Transverse colon (tissue), 4 donors: ENCODE measurements at regions not wholly inside any gene's neighbourhood (a gene's known extent, or its start where the extent isn't known, plus 50 kb on each side); places are given as distances from the start of the nearest gene placed in this dataset.
A peak's percentile ranks its signal among the peaks of the same experiment; 100 is the strongest.

Experiments
- DNase-seq: peaks from one replicate; pipeline ENCODE4 v3.0.0-alpha.2; 2019
- H3K27ac ChIP-seq, 4 donors: fragments of 200-600 bp; sonication (generic); 2 replicates each; pipeline ENCODE4 v1.5.1; 2016 to 2018; ENCODE audit warnings: inconsistent platforms in 4 of 4
- H3K27me3 ChIP-seq: fragments of 200-600 bp; sonication (generic); 2 replicates; pipeline ENCODE4 v1.5.1; 2017; ENCODE audit warnings: inconsistent platforms
- H3K36me3 ChIP-seq, 4 donors: fragments of 200-600 bp; sonication (generic); 2 replicates each; pipeline ENCODE4 v1.5.1; 2017 to 2019; ENCODE audit warnings: inconsistent platforms in 4 of 4
- H3K4me1 ChIP-seq, 4 donors: fragments of 200-600 bp; sonication (generic); 2 replicates each; pipeline ENCODE4 v1.5.1; 2017 to 2020; ENCODE audit warnings: inconsistent platforms in 4 of 4
- H3K4me3 ChIP-seq, 4 donors: fragments of 200-600 bp; sonication (generic); 1 replicate in 1 of 4; 2 replicates in 3 of 4; pipeline versions ENCODE4 v1.5.1 to v1.6.1; 2017 to 2019; ENCODE audit warnings: inconsistent platforms in 4 of 4
- H3K9me3 ChIP-seq, 2 donors: fragments of 200-600 bp; sonication (generic); 2 replicates each; pipeline ENCODE4 v1.5.1; 2017 to 2019; ENCODE audit warnings: inconsistent platforms in 2 of 2
- EP300 ChIP-seq: sonication (generic); formaldehyde crosslinking; IDR thresholded peaks from one replicate; pipeline ENCODE4 v1.6.1; 2017; ENCODE audit warnings: antibody characterized with exemption, low read depth
- POLR2A ChIP-seq: fragments of 450-650 bp; IDR thresholded peaks from one replicate; pipeline ENCODE4 v1.6.1; 2016; ENCODE audit warnings: antibody characterized with exemption, mild to moderate bottlenecking, moderate library complexity
- POLR2AphosphoS5 ChIP-seq, 3 donors: sonication (generic); formaldehyde crosslinking; IDR thresholded peaks; one replicate each; pipeline ENCODE4 v1.6.1; 2016; ENCODE audit warnings: antibody characterized with exemption in 3 of 3
- WGBS, 2 donors: methylation state at CpG; one replicate each; pipeline ENCODE4 v1.1.5; 2018; ENCODE audit warnings: low coverage in 1 of 2; 5-methylcytosine and 5-hydroxymethylcytosine counted together
- in situ Hi-C, 4 donors: fragments of 200-750 bp; cut with MboI; loops; one replicate each; pipeline versions ENCODE4 v1.15.0 to v1.15.1; 2017; ENCODE audit warnings: low sequenced_read_pairs in 3 of 4, low pct_ligation_motif_present in 1 of 4, low pct_unique_long_range_greater_than_20kb in 1 of 4
- intact Hi-C: fragments of 100-400 bp; cut with DNase I; formaldehyde crosslinking; loops from one replicate; pipeline ENCODE4 v1.15.1; 2023; ENCODE audit warnings: low total_unique reads
- TF ChIP-seq, protein P1 (sequence below), 5 experiments: fragments of 200-600 bp in 3 of 5; fragments of 450-650 bp in 2 of 5; sonication (generic) in 3 of 5; IDR thresholded peaks; 1 replicate in 2 of 5; 2 replicates in 3 of 5; pipeline ENCODE4 v1.5.1; 2016 to 2017; ENCODE audit warnings: antibody characterized with exemption in 5 of 5, inconsistent platforms in 3 of 5, mild to moderate bottlenecking in 2 of 5, moderate library complexity in 1 of 5

DNA sequence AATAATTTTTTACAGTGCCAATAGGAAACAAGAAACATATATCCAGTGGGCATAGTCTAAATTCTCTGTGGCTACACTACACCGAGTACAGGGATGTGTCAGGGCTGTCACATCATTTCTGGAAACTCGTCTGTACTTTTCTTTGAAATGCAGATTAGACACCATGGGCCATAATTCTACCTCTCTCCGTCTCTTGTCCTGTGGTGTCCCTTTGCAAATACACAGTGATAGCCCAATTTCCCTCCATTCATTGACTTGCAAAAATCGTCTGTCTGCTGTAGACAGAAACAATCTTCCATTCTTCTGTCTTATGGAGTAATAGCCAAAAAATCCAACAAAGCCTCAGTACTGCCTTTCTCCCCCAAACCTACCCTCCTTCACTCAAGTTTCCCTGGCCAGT lies 487.1 kb upstream of the ANO3 start:
- Histone ChIP-seq H3K9me3 (peaks cover 0 to 2% of the 10 kb centered on the region in 2 donors), H3K4me1 (no peaks in the 10 kb centered on the region), H3K27me3 (no peaks in the 10 kb centered on the region), H3K36me3 (no peaks in the 10 kb centered on the region), H3K27ac (no peak overlapping the region), H3K4me3 (no peak overlapping the region)
- intact Hi-C loops: no loop called here
- TF ChIP-seq POLR2AphosphoS5 (IDR thresholded peaks at IDR 0.05): no peak
- TF ChIP-seq EP300: no peak
- TF ChIP-seq, protein P1, sequence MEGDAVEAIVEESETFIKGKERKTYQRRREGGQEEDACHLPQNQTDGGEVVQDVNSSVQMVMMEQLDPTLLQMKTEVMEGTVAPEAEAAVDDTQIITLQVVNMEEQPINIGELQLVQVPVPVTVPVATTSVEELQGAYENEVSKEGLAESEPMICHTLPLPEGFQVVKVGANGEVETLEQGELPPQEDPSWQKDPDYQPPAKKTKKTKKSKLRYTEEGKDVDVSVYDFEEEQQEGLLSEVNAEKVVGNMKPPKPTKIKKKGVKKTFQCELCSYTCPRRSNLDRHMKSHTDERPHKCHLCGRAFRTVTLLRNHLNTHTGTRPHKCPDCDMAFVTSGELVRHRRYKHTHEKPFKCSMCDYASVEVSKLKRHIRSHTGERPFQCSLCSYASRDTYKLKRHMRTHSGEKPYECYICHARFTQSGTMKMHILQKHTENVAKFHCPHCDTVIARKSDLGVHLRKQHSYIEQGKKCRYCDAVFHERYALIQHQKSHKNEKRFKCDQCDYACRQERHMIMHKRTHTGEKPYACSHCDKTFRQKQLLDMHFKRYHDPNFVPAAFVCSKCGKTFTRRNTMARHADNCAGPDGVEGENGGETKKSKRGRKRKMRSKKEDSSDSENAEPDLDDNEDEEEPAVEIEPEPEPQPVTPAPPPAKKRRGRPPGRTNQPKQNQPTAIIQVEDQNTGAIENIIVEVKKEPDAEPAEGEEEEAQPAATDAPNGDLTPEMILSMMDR (IDR thresholded peaks at IDR 0.05): no peak
- no peak for TF ChIP-seq POLR2A
- in situ Hi-C loops: no loop called here
- WGBS, 2 donors: 67 to 76% methylated on average over 4 of the region's 4 CpGs
- no peak for DNase-seq

DNA sequence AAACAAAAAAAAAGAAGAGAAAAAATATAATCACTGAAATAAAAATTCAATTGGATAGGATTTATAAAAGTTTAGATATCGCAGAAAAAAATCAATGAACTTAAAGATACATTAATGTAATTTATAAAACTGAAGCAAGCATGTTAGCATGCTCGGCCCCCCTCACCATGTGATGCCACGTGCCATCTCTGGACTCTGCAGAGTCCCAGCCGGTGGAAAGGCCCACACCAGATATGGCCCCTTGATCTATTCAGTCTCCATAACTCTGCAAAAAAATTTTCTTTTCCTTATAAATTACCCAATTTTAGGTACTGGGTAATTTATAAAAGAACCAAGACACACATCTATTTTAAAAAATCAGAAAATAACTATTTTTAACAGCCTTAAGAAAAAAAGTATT lies 476.0 kb upstream of the ANO3 start:
- H3K27me3 ChIP-seq: no peaks in the 10 kb centered on the region
- in situ Hi-C loops: no loop called here
- no peak overlapping the region for H3K27ac ChIP-seq
- peaks cover 0 to 41% (median 5%) of the 10 kb centered on the region in 4 donors for H3K4me1 ChIP-seq
- WGBS, 2 donors: 87 to 100% methylated on average over 4 of the region's 4 CpGs
- H3K4me3 ChIP-seq: no peak overlapping the region
- H3K9me3 ChIP-seq: no peaks in the 10 kb centered on the region
- no peaks in the 10 kb centered on the region for H3K36me3 ChIP-seq
- intact Hi-C loops: no loop called here
- no peak for TF ChIP-seq EP300
- TF ChIP-seq POLR2A: no peak
- TF ChIP-seq POLR2AphosphoS5 (IDR thresholded peaks at IDR 0.05): no peak
- TF ChIP-seq, protein P1 (IDR thresholded peaks at IDR 0.05): no peak
- no peak for DNase-seq

DNA sequence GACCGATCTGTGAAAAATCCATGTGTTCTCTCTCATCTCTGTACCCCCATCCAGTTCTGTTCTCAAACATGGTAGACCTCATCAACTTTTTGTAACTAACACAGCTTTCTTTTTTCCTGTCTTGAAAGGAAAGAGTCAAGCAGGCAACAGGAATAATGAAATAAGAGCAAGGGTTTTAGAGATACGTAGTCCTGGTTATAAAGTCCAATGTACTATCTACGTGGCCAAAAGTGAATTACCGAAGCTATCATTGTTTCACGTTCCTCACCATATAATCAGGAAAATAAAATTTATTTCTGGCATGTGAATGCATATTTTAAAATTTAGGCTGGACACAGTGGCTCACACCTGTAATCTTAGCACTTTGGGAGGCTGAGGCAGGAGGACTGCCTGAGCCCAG lies 472.2 kb upstream of the ANO3 start:
- 67 to 71% methylated on average over 5 of the region's 5 CpGs for WGBS, 2 donors
- no peak for DNase-seq
- intact Hi-C loops: no loop called here
- no peaks in the 10 kb centered on the region for H3K36me3 ChIP-seq
- in situ Hi-C loops: no loop called here
- no peak overlapping the region for H3K4me3 ChIP-seq
- no peaks in the 10 kb centered on the region for H3K27me3 ChIP-seq
- TF ChIP-seq, protein P1 (IDR thresholded peaks at IDR 0.05): no peak
- TF ChIP-seq EP300 (no peak), POLR2A (no peak), POLR2AphosphoS5 (IDR thresholded peaks at IDR 0.05) (no peak)
- peaks cover 0 to 49% (median 7%) of the 10 kb centered on the region in 4 donors for H3K4me1 ChIP-seq
- no peaks in the 10 kb centered on the region for H3K9me3 ChIP-seq
- H3K27ac ChIP-seq: peak overlapping the region; percentile 47 to 68 (median 61)

DNA sequence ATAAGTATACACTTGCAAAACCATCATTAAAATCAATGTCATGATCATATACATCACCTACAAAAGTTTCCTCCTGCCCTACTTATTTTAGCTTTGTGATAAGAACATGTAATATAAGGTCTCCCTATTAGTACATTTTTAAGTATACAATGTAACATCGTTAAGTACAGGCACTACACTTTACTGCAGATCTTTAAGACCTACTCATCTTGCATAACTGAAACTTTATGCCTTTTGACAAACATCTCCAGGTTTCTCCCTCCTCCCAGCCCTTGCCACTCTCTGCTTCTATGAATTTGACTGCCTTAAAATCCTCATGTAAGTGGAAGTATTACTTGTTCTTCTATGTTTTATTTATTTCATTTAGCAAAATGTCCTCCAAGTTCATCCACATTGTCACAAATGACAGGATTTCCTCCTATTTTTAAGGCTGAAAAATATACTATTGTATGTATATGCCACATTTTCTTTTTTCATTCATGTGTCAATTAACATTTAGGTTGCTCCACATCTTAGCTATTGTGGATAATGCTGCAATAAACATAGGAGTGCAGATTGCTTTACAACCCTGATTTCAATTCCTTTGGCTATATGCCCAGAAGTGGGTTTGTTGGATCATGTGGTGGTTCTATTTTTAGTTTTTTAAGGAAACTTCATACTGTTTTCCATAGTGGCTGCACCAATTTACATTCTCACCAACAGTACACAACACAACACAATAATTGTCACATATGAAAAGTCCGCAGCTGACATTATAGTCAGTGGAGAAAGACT lies 471.1 kb upstream of the ANO3 start:
- Histone ChIP-seq H3K36me3 (no peaks in the 10 kb centered on the region), H3K4me3 (no peak overlapping the region), H3K4me1 (peaks cover 0 to 49% (median 7%) of the 10 kb centered on the region in 4 donors), H3K27ac (peak overlapping the region; percentile 36 to 62 (median 52)), H3K27me3 (no peaks in the 10 kb centered on the region), H3K9me3 (no peaks in the 10 kb centered on the region)
- TF ChIP-seq EP300 (no peak), POLR2A (no peak), POLR2AphosphoS5 (IDR thresholded peaks at IDR 0.05) (peak in 1 of 3 donors; percentile 7)
- TF ChIP-seq, protein P1 (IDR thresholded peaks at IDR 0.05): no peak
- no peak for DNase-seq
- in situ Hi-C loops (no loop called here), intact Hi-C loops (no loop called here)
- 32 to 40% methylated on average over 1 to 2 of the region's 2 CpGs for WGBS, 2 donors
